Superior temporal gyrus (tissue), 1 donor: ENCODE measurements at regions not wholly inside any gene's neighbourhood (a gene's known extent, or its start where the extent isn't known, plus 50 kb on each side); places are given as distances from the start of the nearest gene placed in this dataset.

ENCODE experiments used
- DNase-seq: peaks from one replicate; pipeline ENCODE4 v3.0.0-alpha.2; 2016; ENCODE audit errors: extremely low spot score

DNA sequence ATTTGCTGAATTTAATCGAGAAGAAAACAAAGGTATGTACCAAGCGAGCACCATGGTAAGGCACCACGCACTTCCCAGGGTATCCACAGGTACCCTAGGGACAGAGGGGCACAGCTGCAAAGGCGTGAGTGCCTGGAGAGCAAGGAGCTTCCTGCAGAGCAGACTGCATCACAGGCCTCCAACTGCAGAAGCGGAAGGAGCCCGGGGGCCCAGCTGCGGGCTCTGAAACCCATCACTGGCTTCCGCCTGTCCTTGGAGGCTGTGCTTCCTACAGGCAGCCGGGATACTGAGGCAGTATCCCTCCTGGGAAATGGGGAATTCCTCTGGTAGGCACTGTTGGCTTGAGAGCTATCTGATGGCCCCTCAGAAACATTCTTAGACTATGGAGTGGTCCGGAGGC lies 217.4 kb upstream of the GMDS start:
- DNase-seq = no peak

DNA sequence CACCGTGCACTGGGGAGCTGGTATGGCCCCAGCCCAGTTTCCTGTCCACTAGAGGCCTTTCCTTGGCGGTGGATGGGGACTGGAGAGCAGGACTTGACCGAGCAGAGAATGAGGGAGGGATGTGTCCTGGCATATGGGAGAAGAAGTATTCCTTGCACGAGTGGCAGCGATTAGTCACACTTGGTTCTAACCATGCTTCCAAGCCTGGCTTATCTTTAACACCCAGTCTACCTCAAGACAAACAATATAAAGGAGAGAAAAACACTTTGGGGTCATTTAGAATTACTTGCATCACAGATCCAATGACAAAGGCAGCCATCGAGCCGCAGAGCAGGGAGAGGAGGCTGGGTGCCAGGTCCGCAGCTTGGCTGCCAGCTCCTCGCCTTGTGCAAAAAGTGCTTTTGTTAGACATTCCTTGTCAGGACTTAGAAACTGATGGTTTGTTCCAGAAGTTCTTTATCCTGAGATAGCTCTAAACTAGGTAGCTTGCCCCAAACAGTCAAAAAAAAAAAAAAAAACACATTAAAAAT lies 214.9 kb upstream of the GMDS start:
- no peak for DNase-seq

DNA sequence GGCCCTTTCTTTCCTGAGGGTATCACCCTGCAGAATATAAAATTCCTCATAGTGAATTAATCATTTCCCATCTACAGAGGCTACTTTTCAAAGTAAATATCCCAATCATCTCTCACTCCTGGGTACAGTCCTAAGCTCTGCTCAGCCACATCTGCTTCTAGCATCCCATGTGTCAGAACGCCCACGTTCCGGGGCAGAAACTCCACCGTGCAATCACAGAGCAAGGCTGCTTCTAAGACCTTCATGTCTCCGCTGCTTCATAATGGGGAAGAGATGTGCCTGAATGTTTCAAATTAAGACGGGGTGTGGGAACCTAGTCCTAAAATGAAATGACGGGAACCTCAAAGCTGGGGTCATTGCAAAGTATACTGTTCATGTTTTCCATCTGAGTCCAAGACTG lies 208.8 kb upstream of the GMDS start:
- DNase-seq = no peak

DNA sequence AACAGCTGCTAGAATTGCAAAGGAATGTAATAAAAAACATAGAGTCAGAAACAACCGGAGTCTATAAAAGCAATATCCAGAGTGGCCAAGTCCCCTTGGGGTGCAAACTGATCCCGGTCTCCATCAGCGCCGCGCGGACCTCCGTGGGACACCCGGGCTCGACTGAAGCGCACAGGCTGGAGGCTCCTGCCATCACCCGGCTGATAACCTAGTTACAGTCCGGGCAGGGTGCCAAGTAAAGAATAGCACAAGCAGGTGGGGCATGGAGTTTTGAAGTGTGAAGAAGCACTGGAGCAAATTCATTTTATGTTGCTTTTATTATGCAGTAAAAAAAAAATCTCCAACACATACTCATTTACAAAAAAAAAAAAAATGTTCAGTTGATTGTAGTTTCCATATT lies 205.1 kb upstream of the GMDS start:
- no peak for DNase-seq

DNA sequence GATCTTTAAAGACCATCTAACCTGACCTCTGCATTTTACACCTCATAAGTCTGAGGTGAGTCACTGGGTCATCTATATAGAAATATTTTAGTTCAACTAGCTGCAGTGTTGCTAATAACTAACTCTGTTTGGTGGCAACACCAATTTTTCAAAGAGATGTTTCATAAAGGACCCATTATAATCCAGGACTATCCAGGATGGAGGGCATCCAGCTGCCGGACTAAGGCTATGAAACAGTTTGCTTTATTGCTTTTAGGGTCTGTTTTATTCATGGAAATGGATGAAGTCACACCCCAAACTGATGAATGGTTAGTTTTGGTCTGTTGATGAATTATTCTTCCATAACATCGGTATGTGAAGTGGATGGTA lies 204.2 kb upstream of the GMDS start:
- no peak for DNase-seq

DNA sequence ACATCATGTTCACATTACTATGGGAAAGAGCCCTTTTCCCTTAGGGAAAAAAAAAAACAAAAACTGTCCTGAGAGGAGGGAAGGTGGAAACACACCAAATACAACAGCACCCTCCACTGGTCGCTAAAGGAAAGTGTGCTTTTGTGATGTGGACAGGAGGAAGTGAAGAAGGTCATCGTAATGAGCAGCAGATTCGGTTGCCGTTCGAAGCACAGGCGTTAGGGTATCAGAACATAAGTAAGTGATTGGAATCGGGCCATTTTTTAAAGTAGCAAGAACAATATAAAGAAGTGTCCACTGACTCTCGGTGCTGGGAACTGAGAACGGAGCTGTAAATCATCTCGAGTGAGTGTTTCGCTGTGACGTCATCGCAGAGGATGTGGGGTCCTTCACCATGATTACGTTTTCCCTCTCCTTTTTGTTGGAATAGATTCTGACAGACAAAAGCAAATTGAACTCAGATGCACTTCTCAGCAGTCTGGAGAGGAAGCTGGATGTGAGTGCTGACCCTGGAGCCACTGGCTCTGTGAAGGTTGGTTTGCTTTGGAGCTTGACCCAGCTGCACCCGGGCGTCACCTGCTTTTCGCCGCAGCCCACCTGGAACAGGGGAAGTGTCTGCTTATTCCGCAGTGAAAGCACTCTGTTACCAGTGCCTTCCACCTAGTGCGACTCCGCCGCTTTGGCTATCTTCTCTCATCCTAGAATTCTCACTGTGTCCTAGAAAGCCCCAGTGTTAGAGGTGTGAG lies 203.6 kb upstream of the GMDS start:
- peak; percentile 72 for DNase-seq

DNA sequence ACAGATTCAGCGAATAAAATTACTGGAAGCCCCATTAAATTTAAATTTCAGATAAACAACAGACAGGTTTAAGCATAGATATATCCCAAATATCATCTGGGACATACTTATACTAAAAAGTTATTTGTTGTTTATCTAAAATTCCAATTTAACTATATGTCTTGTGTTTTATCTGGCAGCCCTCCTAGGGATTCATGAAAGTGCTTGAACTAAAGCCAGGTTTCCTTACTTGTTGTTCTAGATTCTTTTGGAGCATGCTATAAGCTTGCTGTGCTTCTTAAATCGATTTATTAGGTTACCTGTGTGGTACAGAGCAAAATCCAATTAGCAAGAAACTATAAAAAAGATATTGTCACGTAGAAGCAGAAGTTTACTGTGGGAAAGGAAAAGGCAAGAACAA lies 202.5 kb upstream of the GMDS start:
- DNase-seq = no peak

DNA sequence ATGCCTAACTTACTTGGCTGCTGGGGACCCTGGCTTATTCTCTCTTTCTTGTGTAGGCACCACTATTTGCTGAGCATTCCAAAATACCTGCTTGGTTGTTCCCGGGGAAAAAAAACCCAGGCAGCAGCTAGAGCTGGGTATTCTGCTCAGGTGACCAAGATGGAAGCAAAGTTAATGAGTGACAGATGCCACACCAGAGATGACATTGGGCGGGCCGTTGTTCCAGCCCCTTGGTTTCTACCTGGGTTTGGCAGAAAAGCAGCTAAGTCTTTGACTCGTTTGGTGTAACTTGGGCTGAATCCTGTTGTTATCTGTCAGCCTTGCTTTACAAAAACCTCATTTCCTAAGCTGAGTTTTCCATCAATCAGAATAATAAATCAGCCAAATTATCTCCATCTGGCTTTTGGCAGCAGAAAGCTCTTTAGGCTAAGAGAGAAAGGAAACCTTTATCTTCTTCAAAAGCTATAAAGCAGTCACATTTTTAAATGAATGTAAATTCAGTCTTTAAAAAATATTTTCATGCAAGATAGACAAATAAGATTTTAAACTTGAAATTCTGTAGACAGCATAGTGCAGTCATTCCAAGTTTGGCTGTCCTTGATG lies 202.0 kb upstream of the GMDS start:
- DNase-seq = no peak

DNA sequence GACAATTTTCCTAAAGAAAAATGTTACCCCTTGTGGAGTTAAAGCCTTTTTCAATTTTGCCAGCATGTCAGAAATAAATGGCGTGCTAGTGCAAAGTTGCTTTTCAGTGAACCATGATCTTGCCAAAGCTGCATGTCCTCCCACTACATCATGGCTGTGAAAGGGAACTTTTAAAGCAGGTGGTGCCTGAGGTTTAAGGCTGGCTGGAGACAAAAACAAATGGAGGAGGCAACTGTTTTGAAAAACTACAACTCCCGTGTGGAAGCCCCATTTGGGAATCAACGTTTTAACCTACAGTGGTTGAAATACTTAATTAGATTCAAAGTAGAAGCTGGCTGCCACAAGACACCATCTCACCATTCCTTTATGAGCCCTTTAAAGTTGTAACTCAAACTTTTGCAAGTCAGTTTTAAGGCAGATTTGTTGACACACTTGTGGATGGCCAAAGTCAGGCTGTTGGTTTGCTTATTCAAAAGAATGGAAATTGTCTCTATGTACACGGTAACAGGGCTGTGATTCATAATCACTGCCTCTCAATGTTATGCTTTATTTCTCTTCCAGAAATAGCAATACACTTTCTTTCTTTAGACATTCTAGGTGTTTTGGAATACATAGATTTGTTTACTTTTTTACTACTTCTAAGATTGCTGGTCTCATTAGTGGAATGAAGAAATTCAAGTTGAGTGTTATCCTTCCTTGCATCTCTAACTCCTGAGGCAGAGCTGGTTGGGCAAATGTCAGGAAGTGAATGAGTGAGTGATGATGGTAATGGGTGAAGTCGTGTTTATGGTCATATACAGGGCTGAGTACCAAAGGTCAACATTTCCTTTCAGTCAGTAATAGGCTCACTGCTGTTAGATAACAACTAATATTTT lies 196.4 kb upstream of the GMDS start:
- no peak for DNase-seq

DNA sequence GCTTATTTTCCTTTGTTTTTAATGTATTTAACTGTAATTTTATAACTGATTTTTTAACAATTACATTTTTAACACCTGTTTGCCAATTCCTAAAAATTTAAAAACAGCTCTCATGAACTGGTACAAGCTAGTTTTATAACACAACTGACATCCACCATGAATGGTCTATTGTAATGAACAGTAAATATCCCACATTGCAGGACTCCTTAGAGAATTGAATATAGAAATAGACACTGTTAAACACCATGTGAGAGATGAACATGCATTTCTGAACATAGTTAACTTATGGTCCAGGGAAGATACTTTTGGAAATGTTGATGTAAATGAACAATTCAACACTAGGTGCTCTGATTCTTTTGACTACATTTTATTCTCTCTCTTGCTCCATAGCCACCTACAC lies 195.1 kb upstream of the GMDS start:
- no peak for DNase-seq

DNA sequence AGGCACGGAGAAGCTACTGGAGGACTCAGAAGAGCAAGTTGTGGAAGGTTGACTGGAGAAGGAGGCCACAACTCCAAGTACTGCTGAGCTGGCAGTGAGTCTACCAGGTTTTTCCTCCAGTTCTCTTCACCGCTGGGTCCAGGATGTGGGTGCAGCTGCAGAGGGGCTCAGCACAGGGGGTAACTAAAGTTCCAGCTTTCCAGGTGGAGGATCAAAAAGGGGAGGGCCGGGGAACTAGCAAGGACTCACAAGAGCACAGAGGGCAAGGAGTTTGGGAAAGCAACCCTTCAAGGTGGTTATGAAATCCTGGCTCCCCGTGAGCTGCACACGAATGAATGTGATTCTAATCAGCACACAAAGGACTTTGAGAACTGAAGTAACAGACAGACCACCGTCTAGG lies 194.2 kb upstream of the GMDS start:
- no peak for DNase-seq

DNA sequence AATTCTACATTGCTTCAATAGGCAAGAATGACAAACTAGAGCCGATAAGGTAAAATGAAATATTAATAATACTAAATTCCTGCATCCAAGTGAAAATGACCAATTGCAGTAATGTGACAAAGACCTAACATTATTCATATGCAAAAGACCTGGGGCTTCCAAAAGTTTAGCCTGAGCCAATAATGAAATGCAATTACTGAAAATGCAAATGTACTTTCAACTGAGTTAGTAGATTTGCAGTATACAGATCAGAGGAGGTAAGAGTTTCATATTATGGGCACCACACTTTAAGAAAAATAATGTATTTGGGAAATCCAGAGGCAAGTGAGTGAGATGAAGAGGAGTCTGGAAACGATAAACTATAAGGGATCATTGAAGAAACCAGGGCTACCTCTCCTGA lies 193.7 kb upstream of the GMDS start:
- no peak for DNase-seq

DNA sequence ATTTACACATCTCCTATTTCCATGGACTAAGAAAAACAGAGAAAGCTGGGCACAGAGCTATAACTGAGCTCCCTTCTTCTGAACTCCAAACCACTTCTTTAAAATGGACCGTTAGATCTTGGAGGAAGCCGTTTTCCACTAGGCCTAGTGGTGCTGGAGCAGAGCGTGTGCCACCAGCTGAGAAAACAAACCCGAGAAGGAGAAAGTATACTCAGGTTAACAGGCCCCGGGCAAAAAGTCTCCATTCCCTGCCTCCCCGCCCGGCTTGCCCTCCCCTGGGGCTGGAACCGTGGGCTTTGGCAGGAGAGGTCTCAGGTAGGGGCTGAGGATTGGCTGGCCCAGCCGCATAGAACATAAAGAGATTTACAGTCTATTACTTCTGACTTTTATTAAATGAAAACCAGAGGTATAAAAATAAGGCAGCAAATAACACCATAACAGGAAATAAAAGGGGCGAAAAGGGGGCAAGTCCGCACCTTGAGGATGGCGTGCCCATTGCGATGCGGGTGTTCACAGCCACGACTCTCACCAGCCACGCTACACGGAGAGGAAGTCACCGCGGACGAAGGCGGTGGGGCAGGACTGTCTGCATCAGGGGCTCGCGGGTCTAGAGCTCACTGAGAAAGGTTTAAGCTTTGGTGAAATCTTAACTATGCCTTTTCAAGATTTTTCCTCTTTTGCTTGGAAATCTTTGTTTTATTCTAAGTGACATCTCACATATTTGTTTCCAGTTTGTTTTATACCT lies 191.2 kb upstream of the GMDS start:
- DNase-seq = no peak

DNA sequence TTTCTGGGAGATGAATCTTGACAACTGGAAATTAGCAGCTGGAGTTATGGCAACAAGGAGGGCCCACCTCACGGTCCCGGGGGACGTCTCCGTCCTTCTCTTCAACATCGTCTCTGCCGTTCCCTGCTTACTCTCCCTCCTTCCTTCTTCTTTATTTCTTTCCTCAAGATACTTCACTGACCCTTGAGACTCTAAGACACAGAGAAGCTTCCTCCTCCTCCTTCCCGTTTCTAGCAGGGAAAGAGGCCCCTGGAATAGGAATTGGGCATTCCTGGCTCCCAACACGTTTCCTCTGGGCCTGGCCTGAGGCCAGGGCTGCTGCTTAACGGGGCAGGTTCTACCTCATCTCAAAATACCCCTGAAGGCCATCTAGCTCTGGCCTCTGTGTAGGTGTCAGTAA lies 189.9 kb upstream of the GMDS start:
- no peak for DNase-seq

DNA sequence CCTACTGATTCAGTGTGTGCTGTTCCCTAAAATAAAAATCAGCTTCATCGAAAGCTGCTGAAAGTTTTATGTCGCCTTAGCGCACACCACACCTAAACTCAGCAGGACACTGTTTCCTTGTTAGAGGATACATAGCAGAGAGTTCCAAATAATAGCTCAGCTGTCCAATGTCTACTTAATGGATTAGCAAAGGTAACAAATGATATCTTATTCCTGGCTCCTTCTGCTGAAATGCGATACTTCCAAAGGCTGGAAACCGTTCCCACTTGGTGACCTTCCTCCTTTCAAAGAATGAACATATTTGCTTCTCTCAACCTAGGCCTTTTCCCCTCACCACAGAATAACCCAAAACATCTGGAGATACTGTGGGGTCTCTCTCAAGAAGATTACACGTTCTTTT lies 189.5 kb upstream of the GMDS start:
- DNase-seq = no peak

DNA sequence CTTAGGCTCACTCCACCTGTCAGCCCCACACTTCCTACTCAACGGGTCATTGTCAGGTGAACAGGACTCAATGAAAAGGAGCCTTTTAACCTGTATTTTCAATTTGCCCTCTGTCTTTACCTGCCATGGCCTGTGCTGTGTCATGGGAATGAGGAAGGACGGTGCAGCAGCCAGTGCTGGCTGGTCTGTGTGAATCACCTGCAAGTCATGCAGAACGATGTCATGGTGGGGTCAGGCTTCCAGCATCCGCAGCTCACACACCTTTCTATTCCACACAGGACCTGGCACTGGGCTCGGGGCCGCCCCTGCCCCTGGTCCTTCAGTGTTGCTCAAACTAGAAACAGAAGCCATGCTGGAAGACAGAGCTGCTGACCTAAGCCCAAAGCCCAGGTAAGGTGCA lies 188.7 kb upstream of the GMDS start:
- no peak for DNase-seq

DNA sequence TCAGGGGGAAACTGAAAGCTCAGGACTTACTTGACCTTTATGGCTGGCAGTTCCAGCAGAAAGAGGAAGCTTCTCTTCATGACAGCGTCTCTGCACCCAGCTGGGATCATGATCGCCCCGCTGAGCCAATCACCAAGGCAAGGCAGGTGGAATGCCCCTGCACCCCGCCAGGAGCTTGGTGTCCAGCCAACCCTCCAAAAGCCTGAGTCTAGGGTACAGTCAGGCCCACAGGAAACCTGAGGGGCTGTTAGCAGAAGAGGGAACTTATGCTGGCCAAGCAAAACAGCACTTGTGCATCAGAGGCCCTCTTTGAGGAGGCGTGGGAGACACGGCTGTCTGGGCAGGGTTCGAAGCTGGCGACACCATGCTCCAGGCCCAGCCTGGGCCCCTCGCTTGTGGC lies 188.3 kb upstream of the GMDS start:
- DNase-seq = no peak

DNA sequence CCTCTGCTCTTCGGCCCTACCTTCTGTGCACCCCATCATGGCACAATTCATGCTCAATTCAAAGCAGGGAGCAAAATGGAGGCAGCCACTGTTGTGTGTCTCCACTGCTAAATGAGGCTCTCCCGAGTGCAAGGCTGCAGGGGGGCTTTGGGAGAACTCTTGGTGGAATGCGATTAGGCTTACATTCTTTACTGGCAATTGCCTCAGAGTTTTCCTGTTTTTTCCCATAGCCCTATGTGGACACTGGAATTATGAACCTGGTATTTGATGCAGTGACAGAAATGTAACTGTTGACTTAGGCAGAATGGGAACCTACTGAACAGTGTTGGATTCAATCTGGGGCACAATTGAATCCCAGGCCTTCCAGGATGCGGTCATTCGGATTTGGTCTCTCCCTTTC lies 187.9 kb upstream of the GMDS start:
- DNase-seq = no peak

DNA sequence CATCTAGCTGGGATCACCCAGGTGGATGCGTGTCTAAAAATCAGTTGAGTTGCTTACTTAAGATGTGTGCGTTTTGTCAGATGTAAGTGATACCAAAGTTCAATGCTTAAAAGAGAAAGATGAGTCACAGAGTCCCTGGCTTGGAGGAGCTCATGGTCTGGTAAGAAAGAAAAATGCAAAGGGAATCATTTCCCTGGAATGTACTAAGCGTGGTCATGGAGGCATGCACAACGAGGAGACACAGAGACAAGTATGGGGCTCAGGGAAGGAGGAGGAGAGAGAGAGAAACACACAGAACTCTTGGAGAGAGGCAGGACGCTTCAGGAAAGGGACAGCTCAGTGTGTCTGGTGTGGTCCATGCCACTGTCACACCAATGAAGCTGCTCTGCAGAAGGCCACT lies 186.9 kb upstream of the GMDS start:
- no peak for DNase-seq

DNA sequence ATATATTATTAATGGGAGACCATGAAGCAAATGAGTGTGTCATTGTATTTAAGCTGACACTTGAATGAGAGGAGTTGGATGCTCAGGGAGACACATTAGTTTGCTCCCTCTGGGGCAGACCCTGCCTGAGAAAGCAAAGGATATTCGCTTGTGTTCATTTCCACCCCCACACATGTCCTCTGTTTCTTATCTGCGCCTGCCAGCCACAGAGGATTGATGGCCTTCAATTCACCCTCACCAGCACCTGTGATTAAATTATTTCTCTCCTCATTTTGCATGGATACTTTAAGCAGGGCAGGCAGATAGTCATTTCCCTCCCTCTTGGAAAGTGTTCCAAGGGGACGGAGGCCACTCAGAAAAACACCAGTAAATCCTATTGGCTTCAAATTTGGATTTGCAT lies 185.2 kb upstream of the GMDS start:
- no peak for DNase-seq

DNA sequence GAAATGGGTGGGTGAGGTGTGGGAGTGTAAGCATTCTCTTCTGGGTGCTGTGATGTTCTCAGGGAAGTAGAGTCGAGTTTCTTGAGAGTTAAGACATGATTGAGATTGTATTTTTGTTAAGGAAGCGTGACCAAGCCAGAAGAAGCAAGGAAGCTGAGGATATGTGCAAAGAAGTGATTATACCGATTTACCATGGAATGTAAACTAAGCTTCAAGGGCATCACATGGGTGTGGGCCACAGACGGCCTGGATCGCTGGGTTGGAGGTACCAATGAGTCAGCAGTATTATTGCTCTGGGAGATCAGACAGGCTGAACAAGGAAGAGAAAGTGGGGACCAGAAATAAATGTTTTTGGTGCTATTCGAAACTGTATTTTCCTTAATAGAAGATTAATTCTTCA lies 184.1 kb upstream of the GMDS start:
- no peak for DNase-seq

DNA sequence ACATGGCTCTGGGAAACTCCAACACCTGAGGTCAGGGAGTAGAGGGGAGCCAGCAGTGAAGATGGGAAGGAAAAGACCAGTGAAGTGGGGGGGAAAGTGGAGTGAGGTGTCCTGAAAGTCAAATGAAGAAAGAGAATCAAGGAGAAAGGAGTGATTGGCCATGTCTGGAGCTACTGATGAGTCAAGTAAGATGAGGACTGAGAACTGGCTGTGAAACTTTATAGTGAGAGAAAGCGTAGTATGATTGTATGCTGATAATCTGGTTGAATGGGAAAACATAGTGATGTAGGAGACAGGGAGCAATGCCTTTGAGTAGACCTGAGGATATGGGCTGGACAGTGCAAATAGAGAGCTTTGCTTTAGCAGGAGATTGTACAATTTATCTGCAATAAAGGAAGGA lies 183.6 kb upstream of the GMDS start:
- DNase-seq = no peak
